SK-N-SH (cell line): ENCODE measurements at regions not wholly inside any gene's neighbourhood (a gene's known extent, or its start where the extent isn't known, plus 50 kb on each side); places are given as distances from the start of the nearest gene placed in this dataset.
"Not testable (repeated sequence)": the region's sequence is repeated elsewhere in the genome, so short reads cannot be mapped to it uniquely, and the experiment has no call there.

Experiments used
- CTCF ChIA-PET: fragments of 300-600, 350-600 bp; formaldehyde crosslinking; extraction: SDS; loops from one replicate; lab custom pipeline; 2021; lab: Yijun Ruan, JAX
- POLR2A ChIA-PET: fragments of 350-600 bp; sonication (Branson Sonifier 250); formaldehyde crosslinking; extraction: SDS; loops from one replicate; lab custom pipeline; 2020; ENCODE audit warnings: antibody characterized with exemption, inconsistent platforms; lab: Yijun Ruan, JAX
- DNase-seq: peaks from one replicate; pipeline ENCODE4 v3.0.0; 2012
- H2AFZ ChIP-seq: fragments of 200-600 bp; sonication (generic); 2 replicates; pipeline ENCODE4 v1.8.1; 2016; ENCODE audit warnings: antibody characterized with exemption, mild to moderate bottlenecking, low read depth
- H3F3A ChIP-seq: fragments of 200-600 bp; sonication (generic); replicated peaks from 2 replicates; pipeline ENCODE3; 2016; ENCODE audit warnings: antibody characterized with exemption, mild to moderate bottlenecking; ENCODE audit not compliant: insufficient read depth
- H3K27ac ChIP-seq, 2 experiments: fragments of 200-500 bp in 1 of 2; fragments of 200-600 bp in 1 of 2; sonication (Bioruptor generic) in 1 of 2; sonication (generic), shearing (Covaris generic) in 1 of 2; 2 replicates each; pipeline versions ENCODE4 v1.5.1 to v1.6.1; 2014 to 2016; ENCODE audit warnings: low read depth in 2 of 2, inconsistent platforms in 1 of 2, low read length in 1 of 2, mild to moderate bottlenecking in 1 of 2, mixed read lengths in 1 of 2
- H3K27me3 ChIP-seq: fragments of 200-600 bp; sonication (generic), shearing (Covaris generic); 2 replicates; pipeline ENCODE4 v1.6.1; 2016; ENCODE audit warnings: mixed run types; ENCODE audit not compliant: insufficient read depth
- H3K36me3 ChIP-seq, 2 experiments: fragments of 200-500 bp in 1 of 2; fragments of 200-600 bp in 1 of 2; sonication (Bioruptor generic) in 1 of 2; sonication (generic) in 1 of 2; replicated peaks in 1 of 2; 2 replicates each; pipeline versions ENCODE3 to v1.5.1; 2014 to 2016; ENCODE audit warnings: low read length in 1 of 2, mild to moderate bottlenecking in 1 of 2; ENCODE audit not compliant: insufficient read depth in 2 of 2, control insufficient read depth in 1 of 2
- H3K4me1 ChIP-seq, 2 experiments: fragments of 200-500 bp in 1 of 2; fragments of 200-600 bp in 1 of 2; sonication (Bioruptor generic) in 1 of 2; sonication (generic), shearing (Covaris generic) in 1 of 2; 2 replicates each; pipeline versions ENCODE4 v1.5.1 to v1.6.1; 2014 to 2016; ENCODE audit warnings: low read depth in 1 of 2, low read length in 1 of 2, mixed run types in 1 of 2; ENCODE audit not compliant: insufficient read depth in 2 of 2, control insufficient read depth in 1 of 2
- H3K4me2 ChIP-seq: fragments of 200-600 bp; sonication (generic), shearing (Covaris generic); 2 replicates; pipeline ENCODE4 v1.6.1; 2017; ENCODE audit warnings: mixed run types
- H3K4me3 ChIP-seq, 2 experiments: fragments of 200-500 bp in 1 of 2; fragments of 200-600 bp in 1 of 2; sonication (Bioruptor generic) in 1 of 2; sonication (generic), shearing (Covaris generic) in 1 of 2; 2 replicates each; pipeline versions ENCODE4 v1.5.1 to v1.8.1; 2014 to 2016; ENCODE audit warnings: low read depth in 2 of 2, inconsistent platforms in 1 of 2, low read length in 1 of 2, mild to moderate bottlenecking in 1 of 2, mixed read lengths in 1 of 2, moderate library complexity in 1 of 2
- H3K79me2 ChIP-seq: fragments of 200-600 bp; sonication (generic); 2 replicates; pipeline ENCODE4 v1.8.1; 2017; ENCODE audit warnings: mild to moderate bottlenecking; ENCODE audit not compliant: insufficient read depth
- H3K9ac ChIP-seq: fragments of 200-600 bp; sonication (generic); 2 replicates; pipeline ENCODE4 v1.6.1; 2017; ENCODE audit warnings: mixed run types
- H3K9me2 ChIP-seq: fragments of 200-600 bp; sonication (generic); 2 replicates; pipeline ENCODE4 v1.6.1; 2017; ENCODE audit warnings: mixed run types
- H3K9me3 ChIP-seq: fragments of 200-600 bp; sonication (generic); 2 replicates; pipeline ENCODE4 v1.6.1; 2017; ENCODE audit warnings: mixed run types, mild to moderate bottlenecking, moderate library complexity
- H4K20me1 ChIP-seq: fragments of 200-600 bp; sonication (generic); 2 replicates; pipeline ENCODE4 v1.6.1; 2017; ENCODE audit warnings: mild to moderate bottlenecking, mixed run types; ENCODE audit not compliant: insufficient read depth
- CTCF ChIP-seq: fragments of 200-600 bp; sonication (generic); IDR thresholded peaks from 2 replicates; pipeline ENCODE4 v1.6.1; 2017; ENCODE audit warnings: antibody characterized with exemption, mild to moderate bottlenecking, moderate library complexity
- EP300 ChIP-seq, 2 experiments: IDR thresholded peaks; 2 replicates each; pipeline versions ENCODE4 v1.4.0 to v1.6.1; 2012; ENCODE audit warnings: borderline replicate concordance in 1 of 2, low read depth in 1 of 2, low read length in 1 of 2
- FOSL2 ChIP-seq: IDR thresholded peaks from 2 replicates; pipeline ENCODE4 v1.4.0; 2012; ENCODE audit warnings: low read depth, mild to moderate bottlenecking, moderate library complexity, borderline replicate concordance
- FOXM1 ChIP-seq: IDR thresholded peaks from 2 replicates; pipeline ENCODE4 v1.4.0; 2012; ENCODE audit warnings: low read depth, mild to moderate bottlenecking
- MAX ChIP-seq: IDR thresholded peaks from 2 replicates; pipeline ENCODE4 v1.4.0; 2012; ENCODE audit warnings: low read depth
- NFIC ChIP-seq: IDR thresholded peaks from 2 replicates; pipeline ENCODE4 v1.4.0; 2012; ENCODE audit warnings: borderline replicate concordance
- RCOR1 ChIP-seq: fragments of 150-350 bp; IDR thresholded peaks from 2 replicates; pipeline ENCODE4 v1.6.1; 2017; ENCODE audit warnings: antibody characterized with exemption, low read length
- REST ChIP-seq: IDR thresholded peaks from 2 replicates; pipeline ENCODE4 v1.6.1; 2012; ENCODE audit warnings: mild to moderate bottlenecking, low read depth, low read length, moderate library complexity
- SIN3A ChIP-seq: IDR thresholded peaks from 2 replicates; pipeline ENCODE4 v1.6.1; 2012; ENCODE audit warnings: low read depth, mild to moderate bottlenecking, low read length, moderate library complexity, borderline replicate concordance
- TCF12 ChIP-seq: IDR thresholded peaks from 2 replicates; pipeline ENCODE4 v1.4.0; 2012
- USF1 ChIP-seq: IDR thresholded peaks from 2 replicates; pipeline ENCODE4 v1.4.0; 2012; ENCODE audit warnings: low read depth, borderline replicate concordance
- WGBS: methylation state at CpG from one replicate; pipeline ENCODE4 v1.1.6; 2017; ENCODE audit warnings: low lambda C conversion rate; 5-methylcytosine and 5-hydroxymethylcytosine counted together

- H2AFZ ChIP-seq, H4K20me1 ChIP-seq, H3K9ac ChIP-seq, H3K79me2 ChIP-seq, H3K4me2 ChIP-seq, H3K9me3 ChIP-seq, H3K9me2 ChIP-seq, H3K4me3 ChIP-seq, H3K36me3 ChIP-seq, POLR2A ChIA-PET, H3K27ac ChIP-seq, H3K4me1 ChIP-seq, H3K27me3 ChIP-seq, H3F3A ChIP-seq, DNase-seq: not testable (repeated sequence)
- 14% methylated on average over 3 of the region's 3 CpGs for WGBS
- TF ChIP-seq CTCF, result peak; percentile 21; the same call in 1 of the 2 replicates
- CTCF ChIA-PET, result interaction anchor here (0.7 to 2.5 kb wide), 3 partner anchors 10 to 15 kb away, joined by 3 to 11 read pairs (median 4); no protein-coding TSS in a partner anchor
Observed at GRCh38 chr12:11498574-11498973, 103.2 kb upstream of the PRB2 start.

GRCh38 chr12:11499806-11500187, 104.4 kb upstream of the PRB2 start:
- no peak overlapping the region for H3K27ac ChIP-seq
- no peak overlapping the region for H3K9ac ChIP-seq
- no peaks in the 10 kb centered on the region for H3K36me3 ChIP-seq
- WGBS, result 48% methylated on average over 8 of the region's 11 CpGs
- no peak overlapping the region for H2AFZ ChIP-seq
- H3K4me1 ChIP-seq, result peaks cover 0 to 7% of the 10 kb centered on the region in 2 experiments; a peak in 1 of 4 replicates
- H3K27me3 ChIP-seq, result no peaks in the 10 kb centered on the region
- TF ChIP-seq TCF12 (no peak), EP300 (IDR thresholded peaks at IDR 0.05; ENCODE audit: borderline replicate concordance in 1 of 2, low read depth in 1 of 2, low read length in 1 of 2) (no peak), USF1 (no peak), MAX (no peak)
- TF ChIP-seq, all 33 proteins: peak for 0
- Histone ChIP-seq H3K9me3 (no peaks in the 10 kb centered on the region), H3K79me2 (no peaks in the 10 kb centered on the region), H3K9me2 (no peaks in the 10 kb centered on the region), H3K4me3 (peak overlapping the region in 1 of 2 experiments; percentile 14; a peak in 1 of 4 replicates), H3F3A (no peaks in the 10 kb centered on the region), H3K4me2 (no peak overlapping the region), H4K20me1 (peaks cover 10% of the 10 kb centered on the region; the same call in 1 of the 2 replicates)
- POLR2A ChIA-PET, result no interaction called here
- DNase-seq, result no peak
- CTCF ChIA-PET, result interaction anchor here (0.6 to 2.5 kb wide), 4 partner anchors 13 to 749 kb away, joined by 3 to 11 read pairs (median 4); no protein-coding TSS in a partner anchor

- WGBS, result 23% methylated on average over 8 of the region's 62 CpGs
- peak overlapping the region in 1 of 2 experiments; percentile 14; a peak in 2 of 4 replicates for H3K4me3 ChIP-seq
- ChIA-PET CTCF (interaction anchor here (0.6 to 2.5 kb wide), 5 partner anchors 11 to 750 kb away, joined by 3 to 11 read pairs (median 3); no protein-coding TSS in a partner anchor), POLR2A (interaction anchor here (0.5 kb wide), 1 partner anchor 430 kb away, joined by 3 read pairs; no protein-coding TSS in a partner anchor)
- peaks cover 0 to 7% of the 10 kb centered on the region in 2 experiments; a peak in 1 of 4 replicates for H3K4me1 ChIP-seq
- no peaks in the 10 kb centered on the region for H3K9me3 ChIP-seq
- no peaks in the 10 kb centered on the region for H3K9me2 ChIP-seq
- H3K9ac ChIP-seq, result no peak overlapping the region
- H4K20me1 ChIP-seq, result peaks cover 10% of the 10 kb centered on the region; the same call in 1 of the 2 replicates
- H3K79me2 ChIP-seq, result no peaks in the 10 kb centered on the region
- H2AFZ ChIP-seq, result no peak overlapping the region
- H3K27me3 ChIP-seq, result no peaks in the 10 kb centered on the region
- H3K27ac ChIP-seq, result no peak overlapping the region
- H3K36me3 ChIP-seq, result no peaks in the 10 kb centered on the region
- TF ChIP-seq FOXM1 (no peak), REST (peak; percentile 100), SIN3A (no peak), NFIC (peak; percentile 39; the same call in 1 of the 2 replicates), RCOR1 (peak; percentile 60; the same call in 1 of the 2 replicates), FOSL2 (no peak)
- no peaks in the 10 kb centered on the region for H3F3A ChIP-seq
- peak; percentile 74 for DNase-seq
- H3K4me2 ChIP-seq, result peak overlapping the region; percentile 57; the same call in 1 of the 2 replicates
Observed at GRCh38 chr12:11500188-11500860, 105.0 kb upstream of the PRB2 start.
